ENCODE measurements at regions not wholly inside any gene's neighbourhood (a gene's known extent, or its start where the extent isn't known, plus 50 kb on each side); places are given as distances from the start of the nearest gene placed in this dataset.
"Not testable (repeated sequence)": the region's sequence is repeated elsewhere in the genome, so short reads cannot be mapped to it uniquely, and the experiment has no call there.

DNA sequence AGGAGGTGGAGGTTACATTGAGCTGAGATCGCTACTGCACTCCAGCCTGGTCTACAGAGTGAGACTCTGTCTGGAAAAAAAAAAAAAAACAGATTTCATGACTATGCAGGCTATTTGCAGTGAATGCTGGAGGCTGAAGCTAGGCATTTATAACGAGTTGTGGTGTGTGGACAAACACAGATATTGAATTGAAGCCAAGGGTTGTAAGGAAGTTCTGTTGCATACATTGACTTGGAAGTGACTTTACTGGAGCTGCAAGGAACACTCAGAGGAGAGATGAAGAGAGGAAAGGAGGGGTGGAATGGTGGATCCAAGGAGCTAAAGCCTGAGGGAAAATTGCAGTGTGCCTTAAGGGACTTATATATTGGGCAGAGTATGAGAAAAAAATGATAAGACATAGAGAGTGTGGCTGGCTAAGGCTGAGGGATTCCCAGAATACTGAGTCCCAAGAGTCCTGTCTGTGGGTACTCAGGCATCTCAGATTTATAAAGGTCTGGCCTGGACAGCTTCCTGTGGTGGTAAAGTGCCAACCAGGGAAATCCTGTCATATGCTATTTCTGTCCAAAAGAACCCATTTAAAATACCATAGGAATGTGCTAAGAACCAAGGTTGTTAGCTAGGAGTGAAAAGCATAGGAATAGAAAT lies 87.8 kb upstream of the GUCY1A1 start:
- TF ChIP-seq, protein P1, sequence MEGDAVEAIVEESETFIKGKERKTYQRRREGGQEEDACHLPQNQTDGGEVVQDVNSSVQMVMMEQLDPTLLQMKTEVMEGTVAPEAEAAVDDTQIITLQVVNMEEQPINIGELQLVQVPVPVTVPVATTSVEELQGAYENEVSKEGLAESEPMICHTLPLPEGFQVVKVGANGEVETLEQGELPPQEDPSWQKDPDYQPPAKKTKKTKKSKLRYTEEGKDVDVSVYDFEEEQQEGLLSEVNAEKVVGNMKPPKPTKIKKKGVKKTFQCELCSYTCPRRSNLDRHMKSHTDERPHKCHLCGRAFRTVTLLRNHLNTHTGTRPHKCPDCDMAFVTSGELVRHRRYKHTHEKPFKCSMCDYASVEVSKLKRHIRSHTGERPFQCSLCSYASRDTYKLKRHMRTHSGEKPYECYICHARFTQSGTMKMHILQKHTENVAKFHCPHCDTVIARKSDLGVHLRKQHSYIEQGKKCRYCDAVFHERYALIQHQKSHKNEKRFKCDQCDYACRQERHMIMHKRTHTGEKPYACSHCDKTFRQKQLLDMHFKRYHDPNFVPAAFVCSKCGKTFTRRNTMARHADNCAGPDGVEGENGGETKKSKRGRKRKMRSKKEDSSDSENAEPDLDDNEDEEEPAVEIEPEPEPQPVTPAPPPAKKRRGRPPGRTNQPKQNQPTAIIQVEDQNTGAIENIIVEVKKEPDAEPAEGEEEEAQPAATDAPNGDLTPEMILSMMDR (IDR thresholded peaks at IDR 0.05; ENCODE audit: insufficient read depth, low read length, severe bottlenecking), result no peak
- Histone ChIP-seq H3K36me3 (ENCODE audit: control insufficient read depth, insufficient read depth, low read length) (no peaks in the 10 kb centered on the region), H3K27me3 (ENCODE audit: control insufficient read depth, insufficient read depth, low read length) (no peaks in the 10 kb centered on the region), H3K4me3 (ENCODE audit: low read depth, low read length) (no peak overlapping the region)
- DNase-seq (ENCODE audit: low read depth) (no peak), FAIRE-seq (no peak)

DNA sequence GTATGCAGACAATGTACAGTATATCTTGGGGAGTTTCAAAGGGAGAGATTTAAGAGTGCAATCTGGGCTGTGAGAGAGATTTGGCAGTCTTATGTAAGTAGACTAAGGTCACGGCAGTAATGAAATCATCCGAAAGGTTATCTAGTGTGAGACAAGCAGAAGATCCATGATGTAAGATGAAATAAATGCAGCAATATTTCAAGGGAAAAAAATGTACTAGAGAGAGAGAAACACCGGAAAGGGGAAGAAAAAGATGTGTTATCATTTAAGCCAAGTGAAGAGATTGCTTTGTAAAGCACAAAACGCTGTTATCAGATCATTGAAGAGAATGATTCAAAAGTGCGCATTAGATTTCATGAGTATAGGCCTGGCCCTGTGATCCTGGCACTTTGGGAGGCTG lies 88.4 kb upstream of the GUCY1A1 start:
- H3K27me3 ChIP-seq (ENCODE audit: control insufficient read depth, insufficient read depth, low read length), result no peaks in the 10 kb centered on the region
- H3K4me3 ChIP-seq (ENCODE audit: low read depth, low read length), result no peak overlapping the region
- TF ChIP-seq, protein P1 (IDR thresholded peaks at IDR 0.05; ENCODE audit: insufficient read depth, low read length, severe bottlenecking), result no peak
- no peak for FAIRE-seq
- no peak for DNase-seq (ENCODE audit: low read depth)
- H3K36me3 ChIP-seq (ENCODE audit: control insufficient read depth, insufficient read depth, low read length), result no peaks in the 10 kb centered on the region

DNA sequence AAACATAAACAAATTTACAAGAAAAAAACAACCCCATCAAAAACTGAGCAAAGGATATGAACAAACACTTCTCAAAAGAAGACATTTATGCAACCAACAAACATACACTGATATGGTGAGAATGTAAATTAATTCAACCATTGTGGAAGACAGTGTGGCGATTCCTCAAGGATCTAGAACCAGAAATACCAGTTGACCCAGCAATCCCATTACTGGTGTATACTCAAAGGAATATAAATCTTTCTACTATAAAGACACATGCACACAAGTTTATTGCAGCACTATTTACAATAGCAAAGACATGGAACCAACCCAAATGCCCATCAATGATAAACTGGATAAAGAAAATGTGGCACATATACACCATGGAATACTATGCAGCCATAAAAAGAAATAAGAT lies 92.3 kb upstream of the GUCY1A1 start:
- H3K36me3 ChIP-seq (ENCODE audit: control insufficient read depth, insufficient read depth, low read length); FAIRE-seq; DNase-seq (ENCODE audit: low read depth); H3K27me3 ChIP-seq (ENCODE audit: control insufficient read depth, insufficient read depth, low read length); H3K4me3 ChIP-seq (ENCODE audit: low read depth, low read length): not testable (repeated sequence)

DNA sequence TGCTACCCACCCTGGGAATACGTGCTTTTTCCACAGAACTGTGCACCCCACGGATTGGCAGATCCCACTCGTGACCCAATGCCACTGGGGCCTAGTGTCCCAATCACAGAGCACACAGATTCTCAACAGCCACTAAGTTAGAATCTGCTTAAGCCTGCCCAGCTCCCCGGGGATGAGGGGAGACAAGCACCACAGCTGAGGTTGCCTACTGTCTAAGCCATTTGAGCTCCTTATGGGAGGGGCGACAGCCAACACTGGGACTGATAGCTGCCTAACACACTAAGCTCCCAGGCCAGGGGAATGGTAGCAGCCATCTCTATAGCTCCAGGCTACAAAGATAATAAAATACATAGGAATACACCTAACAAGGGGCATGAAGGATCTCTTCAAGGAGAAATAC lies 93.5 kb upstream of the GUCY1A1 start:
- Histone ChIP-seq H3K4me3 (ENCODE audit: low read depth, low read length) (no peak overlapping the region), H3K27me3 (ENCODE audit: control insufficient read depth, insufficient read depth, low read length) (no peaks in the 10 kb centered on the region), H3K36me3 (ENCODE audit: control insufficient read depth, insufficient read depth, low read length) (no peaks in the 10 kb centered on the region)
- TF ChIP-seq, protein P1 (IDR thresholded peaks at IDR 0.05; ENCODE audit: insufficient read depth, low read length, severe bottlenecking), result no peak
- DNase-seq (ENCODE audit: low read depth), result no peak
- FAIRE-seq, result no peak

- Histone ChIP-seq H3K27me3 (ENCODE audit: control insufficient read depth, insufficient read depth, low read length) (no peaks in the 10 kb centered on the region), H3K36me3 (ENCODE audit: control insufficient read depth, insufficient read depth, low read length) (no peaks in the 10 kb centered on the region), H3K4me3 (ENCODE audit: low read depth, low read length) (no peak overlapping the region)
- DNase-seq (ENCODE audit: low read depth), result no peak
- TF ChIP-seq, protein P1 (IDR thresholded peaks at IDR 0.05; ENCODE audit: insufficient read depth, low read length, severe bottlenecking), result no peak
- no peak for FAIRE-seq
These were observed 94.4 kb upstream of the GUCY1A1 start for GRCh38 chr4:155572106-155572703.

GRCh38 chr4:155571184-155571944 lies 95.3 kb upstream of the GUCY1A1 start:
- no peak for FAIRE-seq
- no peak for DNase-seq (ENCODE audit: low read depth)
- no peaks in the 10 kb centered on the region for H3K36me3 ChIP-seq (ENCODE audit: control insufficient read depth, insufficient read depth, low read length)
- H3K4me3 ChIP-seq (ENCODE audit: low read depth, low read length), result no peak overlapping the region
- TF ChIP-seq, protein P1 (IDR thresholded peaks at IDR 0.05; ENCODE audit: insufficient read depth, low read length, severe bottlenecking), result no peak
- no peaks in the 10 kb centered on the region for H3K27me3 ChIP-seq (ENCODE audit: control insufficient read depth, insufficient read depth, low read length)
